HL-60 (cell line): ENCODE measurements at regions not wholly inside any gene's neighbourhood (a gene's known extent, or its start where the extent isn't known, plus 50 kb on each side); places are given as distances from the start of the nearest gene placed in this dataset.

Experiments
- DNase-seq, 2 experiments: peaks; one replicate each; pipeline ENCODE4 v3.0.0-alpha.2; 2010 to 2020; ENCODE audit warnings: low read depth in 1 of 2, low spot score in 1 of 2
- H3K27ac ChIP-seq: fragments of 250-450 bp; sonication (Bioruptor Pico); replicated peaks from 2 replicates; pipeline ENCODE4 v1.5.1; 2020; ENCODE audit warnings: mild to moderate bottlenecking, moderate library complexity
- H3K27me3 ChIP-seq: fragments of 250-450 bp; sonication (Bioruptor Pico); 2 replicates; pipeline ENCODE4 v1.5.1; 2021; ENCODE audit warnings: mild to moderate bottlenecking, moderate library complexity; ENCODE audit not compliant: insufficient read depth, poor library complexity, severe bottlenecking
- H3K4me3 ChIP-seq: replicated peaks from 2 replicates; pipeline ENCODE4 v1.5.1; 2011; ENCODE audit warnings: mild to moderate bottlenecking, control low read depth, low read length; ENCODE audit not compliant: insufficient read depth
- CTCF ChIP-seq: IDR thresholded peaks from one replicate; pipeline ENCODE4 v1.5.1; 2011; ENCODE audit warnings: low read length, control low read depth, inconsistent platforms; ENCODE audit not compliant: insufficient read depth
- GABPA ChIP-seq: IDR thresholded peaks from 2 replicates; pipeline ENCODE4 v1.6.1; 2012; ENCODE audit warnings: low read depth
- POLR2AphosphoS5 ChIP-seq: IDR thresholded peaks from 2 replicates; pipeline ENCODE4 v1.6.1; 2012; ENCODE audit warnings: low read depth
- REST ChIP-seq: IDR thresholded peaks from 2 replicates; pipeline ENCODE4 v1.6.1; 2012; ENCODE audit warnings: low read depth; ENCODE audit not compliant: insufficient replicate concordance
- SPI1 ChIP-seq: IDR thresholded peaks from 2 replicates; pipeline ENCODE4 v1.6.1; 2012; ENCODE audit warnings: low read depth, mild to moderate bottlenecking, borderline replicate concordance

- no peak for DNase-seq
- Histone ChIP-seq H3K4me3 (no peak overlapping the region), H3K27me3 (no peaks in the 10 kb centered on the region), H3K27ac (no peak overlapping the region)
- TF ChIP-seq POLR2AphosphoS5 (no peak), REST (no peak), CTCF (no peak), GABPA (no peak), SPI1 (no peak)
Measured at GRCh38 chr4:59339631-59340030, 1860.5 kb upstream of the ADGRL3 start.

GRCh38 chr4:59341506-59341905, 1858.6 kb upstream of the ADGRL3 start:
- no peak for TF ChIP-seq POLR2AphosphoS5
- no peak for TF ChIP-seq CTCF
- TF ChIP-seq REST, result no peak
- TF ChIP-seq SPI1, result no peak
- TF ChIP-seq GABPA, result no peak
- no peak for DNase-seq
- H3K27ac ChIP-seq, result no peak overlapping the region
- no peaks in the 10 kb centered on the region for H3K27me3 ChIP-seq
- H3K4me3 ChIP-seq, result no peak overlapping the region

- TF ChIP-seq GABPA (no peak), SPI1 (no peak), POLR2AphosphoS5 (no peak), REST (no peak), CTCF (no peak)
Measured at GRCh38 chr4:59348949-59349348, 1851.2 kb upstream of the ADGRL3 start.

More at GRCh38 chr4:59348949-59349348, 1851.2 kb upstream of the ADGRL3 start:
- H3K4me3 ChIP-seq, result no peak overlapping the region
- no peak for DNase-seq
- no peak overlapping the region for H3K27ac ChIP-seq
- no peaks in the 10 kb centered on the region for H3K27me3 ChIP-seq
